AG04449 (cell line): ENCODE measurements at regions not wholly inside any gene's neighbourhood (a gene's known extent, or its start where the extent isn't known, plus 50 kb on each side); places are given as distances from the start of the nearest gene placed in this dataset.
A peak's percentile ranks its signal among the peaks of the same experiment; 100 is the strongest.

ENCODE experiments used
- CTCF ChIA-PET: fragments of 350-600 bp; formaldehyde crosslinking; extraction: SDS; loops from one replicate; lab custom pipeline; 2021; ENCODE audit warnings: antibody characterized with exemption; lab: Yijun Ruan, JAX
- POLR2A ChIA-PET: fragments of 400-600, 350-600 bp; formaldehyde crosslinking; extraction: SDS; loops from one replicate; lab custom pipeline; 2020; ENCODE audit warnings: antibody characterized with exemption, inconsistent platforms; lab: Yijun Ruan, JAX
- DNase-seq: peaks from one replicate; pipeline ENCODE4 v3.0.0-alpha.2; 2010; ENCODE audit warnings: low read depth, low spot score
- H3K4me3 ChIP-seq: 2 replicates; pipeline ENCODE4 v1.5.1; 2011; ENCODE audit warnings: low read depth, mild to moderate bottlenecking, control low read depth, low read length
- TF ChIP-seq, protein P1 (sequence below): IDR thresholded peaks from one replicate; pipeline ENCODE4 v1.5.1; 2011; ENCODE audit warnings: mild to moderate bottlenecking, moderate library complexity, low read length, control low read depth, inconsistent platforms; ENCODE audit not compliant: insufficient read depth; ENCODE audit errors: missing control alignments

DNA sequence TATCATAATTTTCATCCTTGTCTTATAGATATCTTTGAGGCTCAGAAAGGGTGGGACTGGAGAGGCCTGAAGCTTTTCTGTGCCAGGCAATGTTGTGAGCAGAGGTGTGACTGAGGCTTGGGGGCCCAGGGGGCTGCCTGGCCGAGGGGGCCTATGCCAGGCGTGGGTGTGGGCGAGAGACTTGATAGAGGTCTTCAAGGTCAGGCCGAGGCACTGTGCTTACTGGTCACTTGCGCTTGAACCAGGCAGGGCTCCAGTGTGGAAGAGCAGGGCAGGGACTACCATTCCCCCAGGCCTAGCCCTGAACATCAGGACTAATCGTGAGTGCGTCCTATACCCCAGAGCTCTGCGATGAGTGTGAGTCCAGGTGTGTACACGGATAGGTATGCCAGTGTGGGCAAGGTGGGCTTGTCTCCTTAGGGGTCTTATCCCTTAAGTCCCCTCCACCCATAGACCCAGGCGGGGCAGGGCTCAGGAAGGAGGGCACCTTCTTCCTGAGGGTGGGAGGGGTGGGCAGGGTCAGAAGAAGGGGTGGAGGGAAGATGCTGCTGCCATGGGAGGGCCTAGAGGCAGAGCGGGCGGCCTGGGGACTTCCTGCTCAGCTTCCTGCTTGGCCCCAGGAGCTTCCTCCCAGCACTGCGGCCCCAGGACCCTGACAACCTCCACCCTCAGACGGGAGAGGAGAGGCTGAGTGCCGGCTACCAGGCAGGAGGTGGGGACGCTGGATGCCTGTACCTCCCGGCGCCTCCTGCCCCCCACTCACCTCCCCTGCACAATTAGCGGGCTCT lies 84.7 kb downstream of the LINGO1 start:
- no peak for DNase-seq
- TF ChIP-seq, protein P1, sequence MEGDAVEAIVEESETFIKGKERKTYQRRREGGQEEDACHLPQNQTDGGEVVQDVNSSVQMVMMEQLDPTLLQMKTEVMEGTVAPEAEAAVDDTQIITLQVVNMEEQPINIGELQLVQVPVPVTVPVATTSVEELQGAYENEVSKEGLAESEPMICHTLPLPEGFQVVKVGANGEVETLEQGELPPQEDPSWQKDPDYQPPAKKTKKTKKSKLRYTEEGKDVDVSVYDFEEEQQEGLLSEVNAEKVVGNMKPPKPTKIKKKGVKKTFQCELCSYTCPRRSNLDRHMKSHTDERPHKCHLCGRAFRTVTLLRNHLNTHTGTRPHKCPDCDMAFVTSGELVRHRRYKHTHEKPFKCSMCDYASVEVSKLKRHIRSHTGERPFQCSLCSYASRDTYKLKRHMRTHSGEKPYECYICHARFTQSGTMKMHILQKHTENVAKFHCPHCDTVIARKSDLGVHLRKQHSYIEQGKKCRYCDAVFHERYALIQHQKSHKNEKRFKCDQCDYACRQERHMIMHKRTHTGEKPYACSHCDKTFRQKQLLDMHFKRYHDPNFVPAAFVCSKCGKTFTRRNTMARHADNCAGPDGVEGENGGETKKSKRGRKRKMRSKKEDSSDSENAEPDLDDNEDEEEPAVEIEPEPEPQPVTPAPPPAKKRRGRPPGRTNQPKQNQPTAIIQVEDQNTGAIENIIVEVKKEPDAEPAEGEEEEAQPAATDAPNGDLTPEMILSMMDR = no peak
- ChIA-PET CTCF (interaction anchor here (1.1 to 11.6 kb wide), 3 partner anchors 273 to 442 kb away, joined by 3 to 170 read pairs (median 3); no protein-coding TSS in a partner anchor), POLR2A (no interaction called here)
- H3K4me3 ChIP-seq = no peak overlapping the region

DNA sequence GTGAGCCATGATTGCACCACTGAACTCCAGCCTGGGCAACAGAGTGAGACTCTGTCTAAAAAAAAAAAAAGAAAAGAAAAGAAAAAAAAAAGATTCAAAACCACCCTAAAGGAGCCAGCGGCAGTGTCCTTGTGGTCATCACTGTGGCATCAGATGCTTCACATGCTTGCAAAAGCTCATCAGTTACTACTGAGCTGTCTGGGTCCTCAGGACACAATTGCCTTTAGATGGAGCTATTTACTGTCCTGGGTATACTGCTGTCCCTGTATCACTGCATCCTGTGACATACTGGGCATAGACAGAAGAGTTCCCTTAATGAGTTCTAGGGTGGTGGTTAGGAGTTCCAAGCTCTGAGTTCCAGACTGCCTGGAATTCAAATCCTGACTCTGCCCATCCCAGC lies 85.8 kb downstream of the LINGO1 start:
- ChIA-PET CTCF (interaction anchor here (1.1 to 11.6 kb wide), 9 partner anchors 22 to 643 kb away, joined by 3 to 170 read pairs (median 5); no protein-coding TSS in a partner anchor), POLR2A (no interaction called here)
- H3K4me3 ChIP-seq = no peak overlapping the region
- TF ChIP-seq, protein P1 = no peak
- no peak for DNase-seq

DNA sequence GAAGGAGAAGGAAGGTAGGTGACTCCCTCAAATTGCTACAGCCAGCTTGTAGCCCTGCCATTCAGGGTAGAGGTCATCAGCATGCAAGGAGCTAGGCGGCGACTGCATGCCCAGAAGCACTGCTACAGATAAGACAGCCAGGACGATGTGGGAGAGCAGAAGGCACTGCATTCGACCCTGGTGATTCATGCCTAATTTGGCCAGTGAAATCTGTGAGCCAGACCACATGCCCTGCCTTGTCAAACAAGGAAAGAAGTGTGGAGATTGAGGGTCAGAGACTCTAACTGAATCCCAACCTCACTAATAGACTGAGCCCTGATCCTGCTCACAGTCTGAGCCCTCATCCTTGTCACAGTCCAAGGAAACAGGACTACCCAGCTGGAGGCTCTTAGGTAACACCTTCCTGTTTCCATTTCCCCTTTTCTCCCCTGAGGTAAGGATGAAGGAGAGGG lies 86.6 kb downstream of the LINGO1 start:
- TF ChIP-seq, protein P1 = no peak
- ChIA-PET CTCF (interaction anchor here (0.7 to 11.6 kb wide), 9 partner anchors 9 to 643 kb away, joined by 3 to 170 read pairs (median 5); no protein-coding TSS in a partner anchor), POLR2A (no interaction called here)
- H3K4me3 ChIP-seq = no peak overlapping the region
- peak; percentile 65 for DNase-seq

DNA sequence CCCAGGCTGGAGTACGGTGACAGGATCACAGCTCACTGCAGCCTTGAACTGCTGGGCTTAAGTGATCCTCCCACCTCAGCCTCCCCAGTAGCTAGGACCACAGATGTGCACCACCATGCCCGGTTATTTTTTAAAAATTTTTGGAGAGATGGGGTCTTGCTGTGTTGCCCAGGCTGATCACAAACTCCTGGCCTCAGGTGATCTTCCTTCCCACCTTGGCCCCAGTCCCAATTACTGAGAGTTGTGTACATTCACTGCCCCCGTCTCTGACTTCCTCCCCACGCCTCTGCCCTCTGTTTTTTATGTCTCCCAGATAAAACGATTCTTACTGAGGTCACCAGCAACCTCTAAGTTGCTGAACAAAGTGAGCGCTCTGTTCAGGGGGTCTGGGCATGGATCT lies 87.7 kb downstream of the LINGO1 start:
- ChIA-PET CTCF (interaction anchor here (1.5 to 11.6 kb wide), 7 partner anchors 18 to 523 kb away, joined by 4 to 170 read pairs (median 60); no protein-coding TSS in a partner anchor), POLR2A (no interaction called here)
- no peak overlapping the region for H3K4me3 ChIP-seq
- TF ChIP-seq, protein P1 = no peak
- no peak for DNase-seq

DNA sequence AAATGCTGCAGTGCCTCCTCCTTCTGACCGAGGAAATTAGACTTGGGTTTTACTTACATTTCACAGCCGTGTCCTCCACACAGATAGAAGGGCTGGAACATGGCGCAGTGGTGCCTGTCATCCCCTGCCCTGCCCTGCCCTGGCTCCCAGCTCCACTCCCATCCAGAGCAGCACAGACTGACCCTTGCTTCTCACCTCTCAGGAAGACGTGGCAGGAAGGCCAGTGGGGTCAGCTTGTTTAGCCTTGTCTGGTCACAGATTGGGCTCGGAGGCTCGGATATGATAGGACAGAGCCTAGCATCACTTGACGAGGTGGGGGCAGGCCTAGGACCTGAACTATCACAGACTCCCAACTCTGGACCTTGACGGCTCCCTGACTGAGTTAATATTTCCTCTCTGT lies 88.5 kb downstream of the LINGO1 start:
- TF ChIP-seq, protein P1 = no peak
- no peak overlapping the region for H3K4me3 ChIP-seq
- DNase-seq = no peak
- POLR2A ChIA-PET = interaction anchor here (1.2 kb wide), 1 partner anchor 48 kb away, joined by 3 read pairs; no protein-coding TSS in a partner anchor
- CTCF ChIA-PET = interaction anchor here (0.7 to 11.6 kb wide), 55 partner anchors 9 to 683 kb away, joined by 3 to 170 read pairs (median 7); partner anchors contain the start of genes HMG20A and LINGO1

DNA sequence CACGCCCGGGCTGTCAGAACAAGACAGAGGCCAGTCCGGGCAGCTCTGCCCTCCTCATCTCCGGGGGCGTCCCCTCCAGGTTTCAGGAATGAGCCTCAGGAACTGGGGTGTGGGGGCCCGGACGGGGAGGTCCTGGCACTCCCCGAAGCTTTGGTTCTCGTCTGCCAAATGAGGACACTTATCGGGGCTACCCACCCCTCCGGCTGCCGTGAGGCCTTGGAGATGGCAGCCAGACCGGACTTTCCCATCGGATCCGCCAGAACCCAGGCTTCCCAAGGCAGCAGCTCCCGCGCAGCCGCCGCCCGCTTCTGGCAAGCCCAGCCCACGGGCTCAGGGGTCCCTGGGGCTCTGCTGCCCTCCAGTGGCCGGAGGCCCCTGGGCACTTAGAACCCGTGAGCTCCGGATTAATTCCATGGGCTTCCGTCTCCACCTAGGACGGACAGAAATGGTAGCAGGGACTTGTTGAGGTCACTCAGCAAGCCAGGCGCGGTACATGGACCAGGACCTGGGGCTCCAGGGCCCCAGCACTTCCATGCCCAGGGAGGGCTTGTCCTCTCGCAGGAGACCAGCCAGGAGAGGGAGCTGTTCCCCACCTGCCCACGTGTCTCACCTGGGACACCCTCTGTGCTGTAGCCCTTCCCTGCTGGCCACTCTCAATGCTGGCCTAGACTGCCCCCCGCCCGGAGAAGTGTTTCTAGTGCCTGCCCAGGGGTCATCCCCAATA lies 89.4 kb downstream of the LINGO1 start:
- ChIA-PET POLR2A (interaction anchor here (0.6 to 2.2 kb wide), 7 partner anchors 47 to 602 kb away, joined by 3 to 10 read pairs (median 3); no protein-coding TSS in a partner anchor), CTCF (interaction anchor here (0.6 to 11.6 kb wide), 100 partner anchors 8 to 683 kb away, joined by 3 to 170 read pairs (median 4); partner anchors contain the start of genes HMG20A and LINGO1)
- TF ChIP-seq, protein P1 = peak; percentile 86
- peak overlapping the region; percentile 57 for H3K4me3 ChIP-seq
- DNase-seq = peak; percentile 24
